GM12878 (cell line): ENCODE measurements at regions not wholly inside any gene's neighbourhood (a gene's known extent, or its start where the extent isn't known, plus 50 kb on each side); places are given as distances from the start of the nearest gene placed in this dataset.

Experiments
- EP300 ChIP-seq, 2 experiments: fragments of 150-350 bp in 1 of 2; IDR thresholded peaks; 2 replicates each; pipeline ENCODE4 v1.6.1; 2011 to 2012; ENCODE audit warnings: low read depth in 2 of 2, low read length in 2 of 2, borderline replicate concordance in 1 of 2, improper control_type of control experiment in 1 of 2, inconsistent platforms in 1 of 2; ENCODE audit not compliant: control insufficient read depth in 1 of 2
- KLF5 ChIP-seq: fragments of 450-650 bp; IDR thresholded peaks from 2 replicates; pipeline ENCODE4 v1.6.1; 2014; ENCODE audit warnings: mild to moderate bottlenecking; ENCODE audit not compliant: partially characterized antibody
- RCOR1 ChIP-seq: conservative IDR thresholded peaks from 2 replicates; pipeline ENCODE4 v1.6.1; 2012; ENCODE audit warnings: low read depth, low read length, improper control_type of control experiment
- SIX5 ChIP-seq: IDR thresholded peaks from 2 replicates; pipeline ENCODE4 v1.6.1; 2011; ENCODE audit warnings: mild to moderate bottlenecking, low read depth, low read length, moderate library complexity; ENCODE audit not compliant: severe bottlenecking
- TCF3 ChIP-seq: IDR thresholded peaks from 2 replicates; pipeline ENCODE4 v1.6.1; 2012; ENCODE audit warnings: low read depth, mild to moderate bottlenecking, low read length, borderline replicate concordance; ENCODE audit not compliant: insufficient read depth
- TCF7 ChIP-seq: IDR thresholded peaks from 2 replicates; pipeline ENCODE4 v1.6.1; 2014; ENCODE audit warnings: antibody characterized with exemption, borderline replicate concordance
- WRNIP1 ChIP-seq: IDR thresholded peaks from 2 replicates; pipeline ENCODE4 v1.6.1; 2011; ENCODE audit warnings: low read depth, low read length, improper control_type of control experiment, borderline replicate concordance
- TF ChIP-seq, protein P1 (sequence below), 3 experiments: IDR thresholded peaks in 2 of 3; conservative IDR thresholded peaks in 1 of 3; 2 replicates each; pipeline ENCODE4 v1.5.1; 2011; ENCODE audit warnings: low read depth in 3 of 3, low read length in 3 of 3, mild to moderate bottlenecking in 3 of 3, control low read depth in 2 of 3, moderate library complexity in 2 of 3, inconsistent platforms in 1 of 3, mixed read lengths in 1 of 3; ENCODE audit not compliant: control insufficient read depth in 2 of 3, insufficient read depth in 1 of 3; ENCODE audit errors: extremely low read depth in 1 of 3
- TF ChIP-seq, protein P2 (sequence below): IDR thresholded peaks from 2 replicates; pipeline ENCODE4 v1.6.1; 2011; ENCODE audit warnings: low read depth, low read length, improper control_type of control experiment, borderline replicate concordance

GRCh38 chr15:95325763-95326404, 1004.6 kb upstream of the NR2F2 start:
- TF ChIP-seq TCF3 = no peak
- TF ChIP-seq TCF7 = no peak
- TF ChIP-seq, protein P1, sequence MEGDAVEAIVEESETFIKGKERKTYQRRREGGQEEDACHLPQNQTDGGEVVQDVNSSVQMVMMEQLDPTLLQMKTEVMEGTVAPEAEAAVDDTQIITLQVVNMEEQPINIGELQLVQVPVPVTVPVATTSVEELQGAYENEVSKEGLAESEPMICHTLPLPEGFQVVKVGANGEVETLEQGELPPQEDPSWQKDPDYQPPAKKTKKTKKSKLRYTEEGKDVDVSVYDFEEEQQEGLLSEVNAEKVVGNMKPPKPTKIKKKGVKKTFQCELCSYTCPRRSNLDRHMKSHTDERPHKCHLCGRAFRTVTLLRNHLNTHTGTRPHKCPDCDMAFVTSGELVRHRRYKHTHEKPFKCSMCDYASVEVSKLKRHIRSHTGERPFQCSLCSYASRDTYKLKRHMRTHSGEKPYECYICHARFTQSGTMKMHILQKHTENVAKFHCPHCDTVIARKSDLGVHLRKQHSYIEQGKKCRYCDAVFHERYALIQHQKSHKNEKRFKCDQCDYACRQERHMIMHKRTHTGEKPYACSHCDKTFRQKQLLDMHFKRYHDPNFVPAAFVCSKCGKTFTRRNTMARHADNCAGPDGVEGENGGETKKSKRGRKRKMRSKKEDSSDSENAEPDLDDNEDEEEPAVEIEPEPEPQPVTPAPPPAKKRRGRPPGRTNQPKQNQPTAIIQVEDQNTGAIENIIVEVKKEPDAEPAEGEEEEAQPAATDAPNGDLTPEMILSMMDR (IDR thresholded peaks at IDR 0.05 in 2 of 3, conservative IDR thresholded peaks at IDR 0.05 in 1 of 3; ENCODE audit: control insufficient read depth in 2 of 3, extremely low read depth in 1 of 3, insufficient read depth in 1 of 3, low read depth in 3 of 3, low read length in 3 of 3) = no peak
- TF ChIP-seq SIX5 = no peak
- TF ChIP-seq WRNIP1 = no peak
- no peak for TF ChIP-seq EP300 (IDR thresholded peaks at IDR 0.05; ENCODE audit: borderline replicate concordance in 1 of 2, control insufficient read depth in 1 of 2, low read depth in 2 of 2, low read length in 2 of 2)
- TF ChIP-seq, protein P2, sequence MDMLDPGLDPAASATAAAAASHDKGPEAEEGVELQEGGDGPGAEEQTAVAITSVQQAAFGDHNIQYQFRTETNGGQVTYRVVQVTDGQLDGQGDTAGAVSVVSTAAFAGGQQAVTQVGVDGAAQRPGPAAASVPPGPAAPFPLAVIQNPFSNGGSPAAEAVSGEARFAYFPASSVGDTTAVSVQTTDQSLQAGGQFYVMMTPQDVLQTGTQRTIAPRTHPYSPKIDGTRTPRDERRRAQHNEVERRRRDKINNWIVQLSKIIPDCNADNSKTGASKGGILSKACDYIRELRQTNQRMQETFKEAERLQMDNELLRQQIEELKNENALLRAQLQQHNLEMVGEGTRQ = no peak
- TF ChIP-seq KLF5 = no peak
- TF ChIP-seq RCOR1 = no peak
